ENCODE measurements at regions not wholly inside any gene's neighbourhood (a gene's known extent, or its start where the extent isn't known, plus 50 kb on each side); places are given as distances from the start of the nearest gene placed in this dataset.

DNA sequence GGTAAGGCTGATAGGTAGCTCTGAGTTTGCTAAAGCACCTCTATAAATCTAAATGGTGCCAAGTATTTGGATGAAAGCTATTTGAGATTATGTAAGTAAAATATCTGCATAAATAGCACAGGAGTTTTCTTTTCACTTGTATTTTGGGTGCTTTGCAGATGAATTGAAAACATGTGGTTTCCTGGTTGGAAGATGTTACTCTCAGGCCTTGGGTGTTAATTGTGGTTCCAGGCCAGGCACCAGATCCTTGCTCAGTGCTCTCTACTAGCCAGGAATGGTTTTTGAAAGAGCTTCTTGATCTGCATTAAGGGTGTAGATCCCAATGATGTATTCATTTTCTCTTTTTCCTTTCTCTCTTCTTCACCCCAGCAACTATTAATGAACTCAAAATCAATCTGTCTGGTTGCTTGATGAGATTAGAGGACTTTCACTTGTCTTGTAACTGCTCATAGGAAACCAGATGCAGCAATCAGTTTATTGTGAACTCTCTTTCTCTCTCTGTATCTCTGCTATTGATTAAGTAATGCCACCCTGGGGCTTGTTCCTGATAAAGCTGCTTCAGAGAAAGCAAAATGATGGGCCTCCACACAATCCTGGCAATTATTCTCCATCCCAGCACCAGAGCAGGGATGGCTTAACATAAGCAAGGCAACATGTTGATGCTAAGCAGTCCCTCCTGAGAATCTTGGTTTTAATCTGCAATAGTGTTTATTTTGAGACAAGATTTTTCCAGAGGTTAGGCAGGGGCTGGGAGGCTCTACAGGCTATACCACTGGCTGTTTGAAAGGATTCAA lies 147.0 kb upstream of the NTM start:
- Histone ChIP-seq H3K79me2 (ENCODE audit: insufficient read depth, low read length) (no peaks in the 10 kb centered on the region), H2AFZ (ENCODE audit: low read depth, low read length) (no peak overlapping the region), H3K9me3 (ENCODE audit: insufficient read depth, low read length, severe bottlenecking) (no peaks in the 10 kb centered on the region), H3K27me3 (ENCODE audit: insufficient read depth, low read length, poor library complexity) (peaks cover 2% of the 10 kb centered on the region), H3K36me3 (ENCODE audit: insufficient read depth, low read length) (no peaks in the 10 kb centered on the region), H3K4me3 (ENCODE audit: low read depth in 1 of 2, low read length in 2 of 2) (no peak overlapping the region), H3K9ac (ENCODE audit: low read depth, low read length) (no peak overlapping the region), H3K4me1 (ENCODE audit: insufficient read depth, low read length) (no peaks in the 10 kb centered on the region), H4K20me1 (ENCODE audit: insufficient read depth, low read length) (no peaks in the 10 kb centered on the region), H3K4me2 (ENCODE audit: insufficient read depth, low read length) (no peak overlapping the region), H3K27ac (ENCODE audit: low read length) (no peak overlapping the region)
- TF ChIP-seq EZH2 (IDR thresholded peaks at IDR 0.05; ENCODE audit: borderline replicate concordance, low read depth, low read length, severe bottlenecking): no peak
- TF ChIP-seq, protein P1, sequence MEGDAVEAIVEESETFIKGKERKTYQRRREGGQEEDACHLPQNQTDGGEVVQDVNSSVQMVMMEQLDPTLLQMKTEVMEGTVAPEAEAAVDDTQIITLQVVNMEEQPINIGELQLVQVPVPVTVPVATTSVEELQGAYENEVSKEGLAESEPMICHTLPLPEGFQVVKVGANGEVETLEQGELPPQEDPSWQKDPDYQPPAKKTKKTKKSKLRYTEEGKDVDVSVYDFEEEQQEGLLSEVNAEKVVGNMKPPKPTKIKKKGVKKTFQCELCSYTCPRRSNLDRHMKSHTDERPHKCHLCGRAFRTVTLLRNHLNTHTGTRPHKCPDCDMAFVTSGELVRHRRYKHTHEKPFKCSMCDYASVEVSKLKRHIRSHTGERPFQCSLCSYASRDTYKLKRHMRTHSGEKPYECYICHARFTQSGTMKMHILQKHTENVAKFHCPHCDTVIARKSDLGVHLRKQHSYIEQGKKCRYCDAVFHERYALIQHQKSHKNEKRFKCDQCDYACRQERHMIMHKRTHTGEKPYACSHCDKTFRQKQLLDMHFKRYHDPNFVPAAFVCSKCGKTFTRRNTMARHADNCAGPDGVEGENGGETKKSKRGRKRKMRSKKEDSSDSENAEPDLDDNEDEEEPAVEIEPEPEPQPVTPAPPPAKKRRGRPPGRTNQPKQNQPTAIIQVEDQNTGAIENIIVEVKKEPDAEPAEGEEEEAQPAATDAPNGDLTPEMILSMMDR (IDR thresholded peaks at IDR 0.05; ENCODE audit: borderline replicate concordance, extremely low read depth, low read length, poor library complexity, severe bottlenecking): no peak
- no peak for DNase-seq
- ATAC-seq (ENCODE audit: insufficient read depth, low read depth): no peak

DNA sequence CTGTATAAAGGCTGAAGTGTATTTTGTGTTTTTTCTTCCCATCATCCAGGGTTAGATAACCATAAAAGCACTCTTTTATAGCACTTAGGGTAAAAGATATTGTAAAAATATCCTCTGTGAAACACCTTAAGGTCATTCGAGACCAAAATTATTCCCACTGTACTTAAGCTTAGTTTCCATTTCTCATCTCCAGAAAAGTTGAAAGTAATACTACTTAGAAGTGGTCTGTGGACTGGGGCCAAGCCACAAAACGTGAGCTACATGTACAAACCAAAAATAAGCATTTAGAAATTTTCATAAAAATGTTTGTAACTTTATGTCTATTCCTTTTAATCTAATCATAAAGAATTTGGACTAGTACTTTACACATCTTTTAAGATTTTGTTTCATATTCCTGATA lies 142.0 kb upstream of the NTM start:
- no peaks in the 10 kb centered on the region for H3K79me2 ChIP-seq (ENCODE audit: insufficient read depth, low read length)
- H3K9ac ChIP-seq (ENCODE audit: low read depth, low read length): no peak overlapping the region
- no peaks in the 10 kb centered on the region for H3K4me1 ChIP-seq (ENCODE audit: insufficient read depth, low read length)
- TF ChIP-seq, protein P1 (IDR thresholded peaks at IDR 0.05; ENCODE audit: borderline replicate concordance, extremely low read depth, low read length, poor library complexity, severe bottlenecking): no peak
- no peak for TF ChIP-seq EZH2 (IDR thresholded peaks at IDR 0.05; ENCODE audit: borderline replicate concordance, low read depth, low read length, severe bottlenecking)
- no peak for ATAC-seq (ENCODE audit: insufficient read depth, low read depth)
- no peak overlapping the region for H3K4me3 ChIP-seq (ENCODE audit: low read depth in 1 of 2, low read length in 2 of 2)
- H3K27me3 ChIP-seq (ENCODE audit: insufficient read depth, low read length, poor library complexity): no peaks in the 10 kb centered on the region
- no peak overlapping the region for H2AFZ ChIP-seq (ENCODE audit: low read depth, low read length)
- DNase-seq: no peak
- no peak overlapping the region for H3K4me2 ChIP-seq (ENCODE audit: insufficient read depth, low read length)
- H3K36me3 ChIP-seq (ENCODE audit: insufficient read depth, low read length): no peaks in the 10 kb centered on the region
- H4K20me1 ChIP-seq (ENCODE audit: insufficient read depth, low read length): no peaks in the 10 kb centered on the region
- no peak overlapping the region for H3K27ac ChIP-seq (ENCODE audit: low read length)
- no peaks in the 10 kb centered on the region for H3K9me3 ChIP-seq (ENCODE audit: insufficient read depth, low read length, severe bottlenecking)

DNA sequence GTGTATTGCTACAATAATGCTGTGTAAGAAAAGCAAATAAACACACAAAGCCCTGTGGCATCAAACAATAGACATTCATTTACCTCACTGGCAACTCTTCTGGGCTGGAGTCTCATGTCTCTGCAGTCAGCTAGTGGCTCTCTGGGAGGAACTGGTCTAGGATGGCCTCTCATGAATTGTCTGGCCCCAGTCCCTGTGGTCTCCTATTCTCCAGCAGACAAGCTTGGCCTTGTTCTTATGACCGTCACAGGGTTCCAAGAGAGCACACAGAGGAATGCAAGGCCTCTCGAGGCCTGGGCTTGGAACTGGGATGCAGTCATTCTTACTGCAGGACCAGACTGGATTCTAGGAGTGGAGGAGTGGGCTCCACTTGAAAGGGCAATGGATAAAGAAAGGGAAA lies 141.2 kb upstream of the NTM start:
- TF ChIP-seq, protein P1 (IDR thresholded peaks at IDR 0.05; ENCODE audit: borderline replicate concordance, extremely low read depth, low read length, poor library complexity, severe bottlenecking): no peak
- TF ChIP-seq EZH2 (IDR thresholded peaks at IDR 0.05; ENCODE audit: borderline replicate concordance, low read depth, low read length, severe bottlenecking): no peak
- no peak for DNase-seq
- Histone ChIP-seq H3K4me3 (ENCODE audit: low read depth in 1 of 2, low read length in 2 of 2) (no peak overlapping the region), H3K27me3 (ENCODE audit: insufficient read depth, low read length, poor library complexity) (peaks cover 4% of the 10 kb centered on the region), H3K79me2 (ENCODE audit: insufficient read depth, low read length) (no peaks in the 10 kb centered on the region), H3K4me1 (ENCODE audit: insufficient read depth, low read length) (no peaks in the 10 kb centered on the region), H3K36me3 (ENCODE audit: insufficient read depth, low read length) (no peaks in the 10 kb centered on the region), H3K4me2 (ENCODE audit: insufficient read depth, low read length) (no peak overlapping the region), H3K9me3 (ENCODE audit: insufficient read depth, low read length, severe bottlenecking) (no peaks in the 10 kb centered on the region), H3K27ac (ENCODE audit: low read length) (no peak overlapping the region), H4K20me1 (ENCODE audit: insufficient read depth, low read length) (no peaks in the 10 kb centered on the region), H3K9ac (ENCODE audit: low read depth, low read length) (no peak overlapping the region), H2AFZ (ENCODE audit: low read depth, low read length) (no peak overlapping the region)
- ATAC-seq (ENCODE audit: insufficient read depth, low read depth): no peak
